GM21576 (cell line): ENCODE measurements at regions not wholly inside any gene's neighbourhood (a gene's known extent, or its start where the extent isn't known, plus 50 kb on each side); places are given as distances from the start of the nearest gene placed in this dataset.

Source experiments
- ATAC-seq: cut with Tn5 transposase; IDR thresholded peaks from one replicate; pipeline ENCODE4 v1.9.1; 2021; ENCODE audit warnings: mild to moderate bottlenecking, moderate library complexity; ENCODE audit not compliant: unreplicated experiment

GRCh38 chr6:19438566-19439353 is 398.4 kb upstream of the ID4 start:
- ATAC-seq: no peak

GRCh38 chr6:19440531-19440930 is 396.6 kb upstream of the ID4 start:
- no peak for ATAC-seq

- ATAC-seq: no peak
Observed at GRCh38 chr6:19443411-19443810, 393.8 kb upstream of the ID4 start.

DNA sequence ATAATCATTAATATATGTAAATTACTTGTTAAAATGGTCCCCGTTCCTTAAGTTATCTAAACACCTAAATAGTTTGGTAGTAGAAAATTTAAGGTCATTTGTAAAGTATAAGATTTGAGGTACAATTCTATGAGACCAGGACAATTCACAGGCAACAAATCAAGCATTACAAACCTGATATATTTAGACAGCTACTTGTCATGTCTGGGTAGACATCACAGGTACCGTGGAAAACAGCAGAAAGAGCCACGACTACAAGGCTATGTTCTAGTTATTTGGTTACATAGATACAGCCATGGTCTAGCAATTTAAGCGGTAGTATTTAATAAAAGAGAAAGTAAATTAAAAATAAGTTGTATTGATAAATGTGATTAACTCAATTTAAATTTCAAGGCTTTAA is 393.1 kb upstream of the ID4 start:
- ATAC-seq: no peak

- no peak for ATAC-seq
Observed at GRCh38 chr6:19444481-19444880, 392.7 kb upstream of the ID4 start.

- no peak for ATAC-seq
Observed at GRCh38 chr6:19446570-19446969, 390.6 kb upstream of the ID4 start.

GRCh38 chr6:19450651-19451050 is 386.5 kb upstream of the ID4 start:
- ATAC-seq: no peak

DNA sequence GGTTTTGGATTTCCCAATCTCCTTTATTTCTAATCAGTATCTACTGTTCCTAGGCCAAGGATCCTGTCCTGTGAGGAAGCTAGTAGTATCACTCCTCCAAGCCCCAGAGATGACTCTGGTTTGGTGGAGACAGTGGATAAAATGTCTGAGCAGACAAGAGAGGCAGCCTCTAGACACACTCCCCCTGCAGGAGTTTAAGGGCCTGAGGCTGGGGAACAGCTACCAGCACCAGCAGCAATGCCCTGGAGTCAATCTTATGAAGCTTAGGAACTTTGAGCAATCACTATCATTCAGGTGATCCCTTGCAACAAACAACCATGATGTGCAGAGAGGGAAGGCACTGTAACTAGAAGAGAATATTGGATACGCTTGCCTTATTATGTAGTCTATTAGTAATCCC is 384.7 kb upstream of the ID4 start:
- no peak for ATAC-seq

DNA sequence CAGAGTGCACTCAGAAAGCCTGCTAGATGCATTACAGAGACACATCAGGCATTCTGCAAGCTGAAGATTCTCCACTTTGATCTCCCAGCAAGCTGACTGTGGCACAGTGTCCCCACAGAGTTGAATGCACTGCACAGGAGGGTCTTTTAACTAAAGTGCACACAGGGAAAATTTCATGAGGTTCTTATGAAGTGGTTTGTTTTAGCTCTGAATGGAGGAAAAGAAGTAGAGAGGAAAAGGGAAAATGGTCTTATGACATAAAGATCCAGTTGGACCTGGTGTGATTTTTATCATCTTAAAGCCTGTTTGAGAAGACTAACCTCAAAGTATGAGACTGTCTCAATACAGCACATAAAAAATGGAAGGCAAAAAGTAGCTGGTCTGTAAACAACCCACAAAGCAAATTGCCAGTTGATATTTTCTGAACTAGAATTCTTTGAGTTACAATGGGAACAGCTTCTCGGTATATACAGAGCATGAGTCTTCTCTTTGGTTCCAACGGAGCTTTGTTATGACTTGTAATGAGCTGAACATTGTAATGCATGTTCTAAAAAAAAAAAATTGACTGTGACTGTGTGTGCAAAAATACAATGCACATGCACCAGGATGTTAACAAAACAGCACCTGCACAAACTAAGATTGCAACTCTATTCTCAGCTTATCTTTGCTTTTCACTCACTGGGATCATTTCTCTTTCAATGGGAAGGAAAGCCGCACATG is 383.0 kb upstream of the ID4 start:
- ATAC-seq: no peak

DNA sequence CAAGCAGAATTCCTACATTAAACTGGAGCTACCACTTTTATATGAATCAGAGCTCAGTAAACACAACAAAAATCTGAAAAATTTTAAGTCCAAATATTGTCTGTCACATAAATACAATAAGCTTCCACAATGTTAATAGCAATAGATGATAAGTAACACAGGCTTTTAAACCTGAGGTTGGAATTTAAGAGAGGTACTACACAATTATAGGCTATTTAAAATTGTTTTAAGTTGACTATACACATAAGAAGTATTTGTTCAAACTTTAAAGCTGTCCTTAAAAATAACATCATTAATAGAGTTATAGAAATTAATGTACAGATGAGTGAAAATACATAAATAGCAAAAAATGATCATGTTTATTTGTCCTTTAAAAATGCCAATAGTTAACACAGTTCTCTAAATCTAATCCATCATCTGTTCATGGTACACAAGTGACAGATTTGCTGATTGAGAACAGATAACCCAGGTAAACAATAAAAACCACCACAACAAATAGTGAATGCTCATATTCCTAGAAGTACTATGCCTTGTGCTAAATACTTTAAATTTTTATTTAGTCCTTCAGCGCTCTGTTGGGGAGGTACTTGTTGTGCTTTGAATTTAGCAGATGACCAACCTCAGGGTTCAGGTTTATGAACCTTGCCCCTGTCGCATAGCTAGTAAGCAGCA is 382.3 kb upstream of the ID4 start:
- ATAC-seq: no peak

- no peak for ATAC-seq
Observed at GRCh38 chr6:19463250-19463649, 373.9 kb upstream of the ID4 start.

DNA sequence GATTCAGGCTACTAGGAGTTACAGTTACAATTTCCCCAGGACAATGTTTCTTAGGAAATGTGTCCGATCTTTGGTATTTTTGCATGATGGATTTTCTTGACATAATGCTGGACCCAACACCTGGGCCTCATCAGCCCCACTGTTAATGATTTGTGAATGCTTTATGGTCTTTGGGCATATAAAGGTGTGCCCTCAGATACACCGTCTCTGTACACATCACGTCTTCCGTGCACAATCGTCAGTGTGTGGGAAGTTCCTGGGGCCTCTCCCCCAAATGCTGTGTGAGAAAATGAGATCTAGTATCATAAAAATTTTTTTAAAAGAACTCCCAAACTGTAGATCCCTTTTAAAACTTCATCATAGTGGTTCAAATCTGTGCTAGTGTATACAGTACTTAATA is 373.2 kb upstream of the ID4 start:
- no peak for ATAC-seq

GRCh38 chr6:19465256-19465655 is 371.9 kb upstream of the ID4 start:
- ATAC-seq: no peak

DNA sequence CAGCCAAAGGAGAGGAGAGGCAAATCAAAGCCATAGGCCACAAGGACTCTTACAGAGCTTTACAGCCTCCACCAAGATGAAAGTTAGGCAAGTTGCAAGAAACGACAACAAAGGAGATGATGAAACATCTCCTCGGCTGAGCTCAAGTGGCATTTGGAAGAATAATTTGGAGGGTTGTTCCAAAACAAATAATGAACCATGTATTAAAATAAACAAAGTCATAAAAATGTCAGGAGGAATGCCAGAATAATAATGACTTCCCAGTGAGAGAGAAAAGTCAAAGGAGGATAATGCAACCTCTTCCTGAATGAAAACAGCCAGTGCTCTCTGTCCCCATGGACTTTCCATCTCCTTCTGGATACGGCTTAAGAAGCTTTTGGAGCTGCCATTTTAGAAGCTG is 371.4 kb upstream of the ID4 start:
- no peak for ATAC-seq

- no peak for ATAC-seq
Observed at GRCh38 chr6:19470333-19470732, 366.8 kb upstream of the ID4 start.

- ATAC-seq: no peak
Observed at GRCh38 chr6:19472153-19472552, 365.0 kb upstream of the ID4 start.

DNA sequence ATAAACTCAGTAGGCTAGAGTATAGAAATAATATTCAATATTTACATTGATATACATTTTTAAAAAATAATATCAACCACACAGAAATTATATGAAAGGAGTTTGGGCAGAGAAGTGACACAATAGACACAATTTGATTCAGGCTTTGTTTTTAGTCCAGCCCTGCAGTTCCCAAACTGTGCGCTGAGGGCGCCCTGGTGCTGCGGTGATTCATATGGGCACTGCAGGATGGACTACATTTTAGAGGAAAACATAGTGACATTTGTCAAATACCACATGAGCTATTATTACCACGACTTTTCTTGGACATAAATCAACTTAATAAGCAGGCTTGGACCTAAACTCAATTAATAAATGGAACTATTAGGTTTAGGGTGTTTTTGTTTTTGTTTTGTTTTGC is 364.3 kb upstream of the ID4 start:
- ATAC-seq: no peak

- ATAC-seq: no peak
Observed at GRCh38 chr6:19477563-19477962, 359.6 kb upstream of the ID4 start.

DNA sequence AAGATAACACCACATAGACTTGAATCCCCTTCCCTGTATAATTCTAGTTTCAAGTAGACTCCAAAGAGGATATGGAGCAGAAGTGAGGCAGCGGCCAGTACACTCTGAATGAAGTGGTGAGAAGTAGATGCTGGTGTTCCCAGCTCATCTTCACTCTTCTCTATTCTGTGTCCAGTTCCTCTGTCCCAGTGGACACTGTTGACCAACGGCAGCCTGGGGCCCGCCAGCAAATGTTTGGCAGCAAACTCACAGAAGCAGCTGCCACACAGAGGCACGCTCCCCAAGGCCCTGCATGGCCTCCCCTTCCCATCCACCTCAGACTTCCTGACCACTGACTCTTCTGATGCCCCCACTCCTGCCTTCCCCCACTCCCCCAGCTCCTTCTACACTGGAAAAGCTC is 358.9 kb upstream of the ID4 start:
- ATAC-seq: no peak

DNA sequence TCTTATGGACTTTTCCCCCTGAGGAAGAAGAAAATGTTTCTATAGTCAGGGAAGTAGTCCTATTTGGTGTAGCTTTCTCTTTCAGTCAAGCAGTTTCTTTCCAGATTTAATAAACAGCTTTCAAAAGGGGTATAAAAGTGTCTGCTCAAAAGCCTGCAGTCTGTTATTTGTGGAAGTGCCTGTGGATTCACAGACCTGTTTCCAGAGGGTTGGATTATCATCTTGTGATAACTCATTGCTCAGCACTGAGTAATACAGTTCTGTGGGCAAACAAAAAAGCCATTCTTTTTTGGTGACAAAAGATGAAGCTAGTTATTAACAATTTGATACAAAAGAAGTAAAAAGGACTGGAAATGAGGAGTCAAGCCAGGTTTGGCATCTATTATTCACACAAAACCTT is 358.2 kb upstream of the ID4 start:
- ATAC-seq: no peak

DNA sequence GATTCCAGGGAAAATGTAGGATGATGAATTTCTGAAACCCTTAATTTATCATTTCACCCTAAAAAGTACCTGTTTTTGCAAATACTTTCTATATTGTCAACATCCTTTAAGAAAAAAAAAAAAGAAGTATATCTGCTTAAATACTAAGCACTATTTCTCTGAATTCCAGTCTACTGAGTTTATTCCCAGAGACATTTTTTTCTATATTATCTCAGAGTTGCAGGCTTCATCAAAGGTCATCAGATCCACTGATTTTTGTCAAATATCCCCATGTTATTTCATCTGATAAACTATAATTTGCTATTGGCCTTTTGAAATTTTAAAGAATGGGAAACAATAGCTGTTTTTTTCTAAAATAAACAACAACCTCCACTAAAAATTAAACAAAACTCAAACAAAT is 357.6 kb upstream of the ID4 start:
- no peak for ATAC-seq
